ENCODE measurements at regions not wholly inside any gene's neighbourhood (a gene's known extent, or its start where the extent isn't known, plus 50 kb on each side); places are given as distances from the start of the nearest gene placed in this dataset.
A peak's percentile ranks its signal among the peaks of the same experiment; 100 is the strongest.

- no peak for DNase-seq
Observed at GRCh38 chr21:38980416-38981313, 174.9 kb downstream of the ETS2 start.

GRCh38 chr21:38979271-38980121, 173.8 kb downstream of the ETS2 start:
- DNase-seq = no peak

GRCh38 chr21:38976900-38977299, 171.2 kb downstream of the ETS2 start:
- no peak for DNase-seq

GRCh38 chr21:38973552-38973951, 167.8 kb downstream of the ETS2 start:
- no peak for DNase-seq

- DNase-seq = no peak
Observed at GRCh38 chr21:38972078-38972477, 166.3 kb downstream of the ETS2 start.

- no peak for DNase-seq
Observed at GRCh38 chr21:38970765-38971164, 165.0 kb downstream of the ETS2 start.

GRCh38 chr21:38968887-38969543, 163.3 kb downstream of the ETS2 start:
- no peak for DNase-seq

- DNase-seq = peak; percentile 79
Observed at GRCh38 chr21:38965910-38966504, 160.3 kb downstream of the ETS2 start.

- DNase-seq = no peak
Observed at GRCh38 chr21:38965241-38965640, 159.5 kb downstream of the ETS2 start.

- DNase-seq = no peak
Observed at GRCh38 chr21:38963006-38963405, 157.3 kb downstream of the ETS2 start.

GRCh38 chr21:38960251-38960650, 154.5 kb downstream of the ETS2 start:
- DNase-seq = no peak

- no peak for DNase-seq
Observed at GRCh38 chr21:38959692-38960061, 153.9 kb downstream of the ETS2 start.

- peak; percentile 13 for DNase-seq
Observed at GRCh38 chr21:38958940-38959691, 153.4 kb downstream of the ETS2 start.

- no peak for DNase-seq
Observed at GRCh38 chr21:38958323-38958705, 152.6 kb downstream of the ETS2 start.

- DNase-seq = peak; percentile 24
Observed at GRCh38 chr21:38957575-38958322, 152.0 kb downstream of the ETS2 start.

GRCh38 chr21:38956856-38957571, 151.3 kb downstream of the ETS2 start:
- DNase-seq = peak; percentile 88

- no peak for DNase-seq
Observed at GRCh38 chr21:38956521-38956855, 150.8 kb downstream of the ETS2 start.

GRCh38 chr21:38956007-38956406, 150.3 kb downstream of the ETS2 start:
- DNase-seq = no peak

- no peak for DNase-seq
Observed at GRCh38 chr21:38955495-38955894, 149.8 kb downstream of the ETS2 start.

- peak; percentile 9 for DNase-seq
Observed at GRCh38 chr21:38954588-38955004, 148.9 kb downstream of the ETS2 start.

- DNase-seq = no peak
Observed at GRCh38 chr21:38953516-38953915, 147.8 kb downstream of the ETS2 start.

All from DMS79 treated with DMSO at 0.1 percent for 48 hours (cell line).